GM12864 (cell line): ENCODE measurements at regions not wholly inside any gene's neighbourhood (a gene's known extent, or its start where the extent isn't known, plus 50 kb on each side); places are given as distances from the start of the nearest gene placed in this dataset.

Source experiments
- DNase-seq: peaks from one replicate; pipeline ENCODE4 v3.0.0-alpha.2; 2011; ENCODE audit warnings: low read depth
- H3K4me3 ChIP-seq: 2 replicates; pipeline ENCODE4 v1.5.1; 2011; ENCODE audit warnings: mild to moderate bottlenecking, low read depth, low read length, control low read depth
- TF ChIP-seq, protein P1 (sequence below): IDR thresholded peaks from 2 replicates; pipeline ENCODE4 v1.5.1; 2011; ENCODE audit warnings: low read depth, mild to moderate bottlenecking, moderate library complexity, low read length, control low read depth, inconsistent platforms; ENCODE audit errors: missing control alignments

DNA sequence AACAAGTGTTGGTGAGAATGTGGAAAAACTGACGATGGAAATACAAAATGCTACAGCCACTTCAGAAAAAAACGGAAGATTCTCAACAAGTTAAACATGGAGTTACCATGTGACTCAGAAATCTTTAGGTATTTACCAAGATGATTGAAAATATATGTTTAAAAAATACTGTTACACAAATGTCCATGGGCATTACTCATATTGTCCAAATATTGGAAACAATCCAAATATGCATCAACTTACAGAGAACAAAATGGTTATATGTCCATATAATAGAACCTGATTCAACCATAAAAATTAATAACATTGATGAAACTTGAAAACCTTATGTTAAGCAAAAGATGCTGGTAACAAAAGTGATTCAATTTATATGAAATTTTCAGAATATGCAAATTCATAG is 1057.7 kb upstream of the TMEM132C start:
- TF ChIP-seq, protein P1, sequence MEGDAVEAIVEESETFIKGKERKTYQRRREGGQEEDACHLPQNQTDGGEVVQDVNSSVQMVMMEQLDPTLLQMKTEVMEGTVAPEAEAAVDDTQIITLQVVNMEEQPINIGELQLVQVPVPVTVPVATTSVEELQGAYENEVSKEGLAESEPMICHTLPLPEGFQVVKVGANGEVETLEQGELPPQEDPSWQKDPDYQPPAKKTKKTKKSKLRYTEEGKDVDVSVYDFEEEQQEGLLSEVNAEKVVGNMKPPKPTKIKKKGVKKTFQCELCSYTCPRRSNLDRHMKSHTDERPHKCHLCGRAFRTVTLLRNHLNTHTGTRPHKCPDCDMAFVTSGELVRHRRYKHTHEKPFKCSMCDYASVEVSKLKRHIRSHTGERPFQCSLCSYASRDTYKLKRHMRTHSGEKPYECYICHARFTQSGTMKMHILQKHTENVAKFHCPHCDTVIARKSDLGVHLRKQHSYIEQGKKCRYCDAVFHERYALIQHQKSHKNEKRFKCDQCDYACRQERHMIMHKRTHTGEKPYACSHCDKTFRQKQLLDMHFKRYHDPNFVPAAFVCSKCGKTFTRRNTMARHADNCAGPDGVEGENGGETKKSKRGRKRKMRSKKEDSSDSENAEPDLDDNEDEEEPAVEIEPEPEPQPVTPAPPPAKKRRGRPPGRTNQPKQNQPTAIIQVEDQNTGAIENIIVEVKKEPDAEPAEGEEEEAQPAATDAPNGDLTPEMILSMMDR: no peak
- H3K4me3 ChIP-seq: no peak overlapping the region

DNA sequence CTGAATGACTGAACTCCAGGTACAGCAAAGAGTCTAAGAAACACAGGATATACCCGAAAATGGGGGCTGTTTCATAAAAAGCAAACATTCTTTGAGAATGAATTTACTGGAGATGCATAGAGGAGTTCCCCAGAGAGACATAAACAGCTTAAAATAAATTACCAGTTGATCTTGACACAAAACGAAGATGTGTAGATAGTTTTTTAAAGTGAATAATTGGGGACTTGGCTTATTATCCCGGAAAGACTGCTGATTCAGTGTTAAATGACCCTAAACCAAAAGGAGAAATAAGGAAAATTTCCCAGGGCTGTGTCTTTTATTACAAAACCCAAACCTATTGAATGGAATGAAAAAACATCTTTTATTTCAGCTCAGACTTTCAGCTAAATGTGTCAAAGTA is 1052.8 kb upstream of the TMEM132C start:
- no peak overlapping the region for H3K4me3 ChIP-seq
- TF ChIP-seq, protein P1: no peak
- no peak for DNase-seq

More for the DNA sequence above, 1057.7 kb upstream of the TMEM132C start:
- no peak for DNase-seq

DNA sequence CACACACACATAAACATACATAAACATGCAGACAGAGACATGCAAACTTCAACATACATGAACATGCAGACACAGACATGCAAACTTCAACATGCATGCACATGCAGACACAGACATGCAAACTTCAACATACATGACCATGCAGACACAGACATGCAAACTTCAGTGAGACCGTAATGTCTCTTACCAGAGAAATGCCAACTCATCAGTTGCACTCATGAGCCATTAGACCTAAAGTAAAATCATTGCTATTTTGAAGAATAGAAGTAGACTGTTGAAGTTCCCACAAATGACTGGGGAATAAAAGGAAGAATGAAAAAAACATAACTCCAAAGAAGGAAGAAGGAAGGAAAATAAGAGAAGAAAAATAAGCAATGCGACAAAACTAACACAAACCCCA is 1044.0 kb upstream of the TMEM132C start:
- DNase-seq: no peak
- H3K4me3 ChIP-seq: no peak overlapping the region
- TF ChIP-seq, protein P1: no peak

DNA sequence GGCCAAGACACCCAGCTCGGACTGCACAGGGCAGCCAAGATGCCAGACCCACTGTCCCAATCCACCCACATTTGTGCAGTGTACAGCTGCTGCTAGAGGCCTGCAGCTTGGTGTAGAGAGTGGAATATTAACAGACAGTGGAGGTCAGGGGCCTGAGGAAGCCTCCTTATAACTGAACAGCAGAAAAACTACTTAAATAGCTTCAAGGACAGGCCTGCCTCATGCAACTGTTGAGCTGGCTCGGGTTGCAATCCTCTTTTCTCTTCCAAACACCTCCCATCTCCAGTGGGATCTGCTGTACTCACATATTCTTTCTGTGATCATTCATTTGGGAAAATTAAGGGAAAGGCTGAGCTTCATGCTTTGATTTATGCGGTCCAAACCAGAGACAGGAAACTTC is 1043.2 kb upstream of the TMEM132C start:
- TF ChIP-seq, protein P1: no peak
- DNase-seq: no peak
- H3K4me3 ChIP-seq: no peak overlapping the region

DNA sequence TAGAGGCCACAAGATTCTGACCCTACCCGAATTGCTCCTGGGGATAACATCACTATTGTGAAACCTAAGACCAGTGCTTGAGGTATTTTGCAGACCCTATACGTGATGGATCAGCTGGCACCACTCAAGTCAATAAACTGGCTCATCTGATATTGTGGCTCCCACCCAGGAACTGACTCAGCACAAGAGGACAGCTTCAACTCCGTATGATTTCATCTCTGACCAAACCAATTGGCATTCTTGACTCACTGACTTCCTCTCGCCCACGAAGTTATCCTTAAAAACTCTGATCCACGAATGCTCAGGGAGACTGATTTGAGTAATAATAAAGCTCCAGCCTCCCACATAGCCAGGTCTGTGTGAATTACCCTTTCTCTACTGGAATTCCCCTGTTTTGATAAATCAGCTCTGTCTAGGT is 1036.1 kb upstream of the TMEM132C start:
- TF ChIP-seq, protein P1: no peak
- no peak for DNase-seq
- no peak overlapping the region for H3K4me3 ChIP-seq

DNA sequence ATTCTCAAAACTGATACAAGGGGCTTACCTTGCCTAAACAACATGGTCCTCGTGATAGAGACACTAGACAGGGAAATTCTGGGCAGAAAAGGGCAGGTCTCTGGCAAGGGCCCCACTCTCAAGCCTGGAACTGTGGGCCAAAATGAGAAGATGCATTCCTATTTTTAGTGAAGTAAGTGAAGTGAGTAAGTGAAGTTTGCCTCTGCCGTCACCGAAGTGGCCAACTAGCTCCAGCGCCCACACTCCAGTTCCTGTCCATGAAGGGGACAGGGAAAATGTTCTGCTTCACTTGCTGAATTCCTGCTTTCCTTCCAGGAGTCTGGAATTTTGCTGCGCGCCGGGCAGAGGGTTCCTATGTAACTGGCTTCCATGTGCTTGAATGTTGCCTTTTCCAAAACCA is 1035.6 kb upstream of the TMEM132C start:
- DNase-seq: no peak
- H3K4me3 ChIP-seq: no peak overlapping the region
- TF ChIP-seq, protein P1: no peak

DNA sequence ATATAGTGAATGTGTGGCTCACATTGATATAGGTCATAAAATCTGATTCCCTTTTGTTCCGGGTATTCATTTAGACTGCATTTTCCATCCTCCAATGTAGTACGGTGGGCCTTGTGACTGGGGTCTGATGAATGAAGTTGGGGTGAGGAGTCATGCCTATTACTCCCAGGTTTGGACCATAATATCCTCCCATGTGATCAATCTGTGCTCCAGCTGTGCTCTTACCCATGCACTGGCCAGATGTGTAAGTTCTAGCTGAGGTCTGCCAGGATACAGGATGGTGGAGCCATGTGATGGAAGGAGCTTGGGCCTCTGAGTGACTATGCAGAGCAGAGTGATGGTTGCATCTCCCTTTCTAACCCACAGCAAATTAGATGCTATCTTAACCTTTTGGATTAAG is 1034.0 kb upstream of the TMEM132C start:
- DNase-seq: no peak
- TF ChIP-seq, protein P1: no peak

More for the DNA sequence above, 1034.0 kb upstream of the TMEM132C start:
- H3K4me3 ChIP-seq: no peak overlapping the region
